ENCODE measurements at regions not wholly inside any gene's neighbourhood (a gene's known extent, or its start where the extent isn't known, plus 50 kb on each side); places are given as distances from the start of the nearest gene placed in this dataset.

- TF ChIP-seq CTCF (IDR thresholded peaks at IDR 0.05) (no peak), POLR2A (IDR thresholded peaks at IDR 0.05) (no peak)
Measured at GRCh38 chr2:16226943-16227664, 286.8 kb downstream of the MYCN start.
